AG04450 (cell line): ENCODE measurements at regions not wholly inside any gene's neighbourhood (a gene's known extent, or its start where the extent isn't known, plus 50 kb on each side); places are given as distances from the start of the nearest gene placed in this dataset.

Source experiments
- CTCF ChIA-PET: fragments of 300-600, 350-600 bp; formaldehyde crosslinking; extraction: SDS; loops from one replicate; lab custom pipeline; 2022; ENCODE audit warnings: antibody characterized with exemption, inconsistent platforms; lab: Charles Lee
- POLR2A ChIA-PET: fragments of 350-600 bp; formaldehyde crosslinking; extraction: SDS; loops from one replicate; lab custom pipeline; 2021; ENCODE audit warnings: antibody characterized with exemption, inconsistent platforms; lab: Yijun Ruan, JAX
- DNase-seq: peaks from one replicate; pipeline ENCODE4 v3.0.0-alpha.2; 2011; ENCODE audit warnings: low read depth, low spot score
- H3K27ac ChIP-seq: one replicate; pipeline ENCODE4 v1.5.1; 2012; ENCODE audit warnings: low read depth, low read length, control low read depth
- H3K27me3 ChIP-seq: one replicate; pipeline ENCODE4 v1.6.0; 2012; ENCODE audit warnings: low read length; ENCODE audit not compliant: control insufficient read depth, insufficient read depth
- H3K4me3 ChIP-seq: 2 replicates; pipeline ENCODE4 v1.5.1; 2011; ENCODE audit warnings: mild to moderate bottlenecking, low read depth, low read length, control low read depth
- H3K9me3 ChIP-seq: 2 replicates; pipeline ENCODE4 v1.5.1; 2012; ENCODE audit warnings: low read length; ENCODE audit not compliant: control insufficient read depth, insufficient read depth
- TF ChIP-seq, protein P1 (sequence below): IDR thresholded peaks from 2 replicates; pipeline ENCODE4 v1.5.1; 2011; ENCODE audit warnings: low read depth, low read length, control low read depth, inconsistent platforms

DNA sequence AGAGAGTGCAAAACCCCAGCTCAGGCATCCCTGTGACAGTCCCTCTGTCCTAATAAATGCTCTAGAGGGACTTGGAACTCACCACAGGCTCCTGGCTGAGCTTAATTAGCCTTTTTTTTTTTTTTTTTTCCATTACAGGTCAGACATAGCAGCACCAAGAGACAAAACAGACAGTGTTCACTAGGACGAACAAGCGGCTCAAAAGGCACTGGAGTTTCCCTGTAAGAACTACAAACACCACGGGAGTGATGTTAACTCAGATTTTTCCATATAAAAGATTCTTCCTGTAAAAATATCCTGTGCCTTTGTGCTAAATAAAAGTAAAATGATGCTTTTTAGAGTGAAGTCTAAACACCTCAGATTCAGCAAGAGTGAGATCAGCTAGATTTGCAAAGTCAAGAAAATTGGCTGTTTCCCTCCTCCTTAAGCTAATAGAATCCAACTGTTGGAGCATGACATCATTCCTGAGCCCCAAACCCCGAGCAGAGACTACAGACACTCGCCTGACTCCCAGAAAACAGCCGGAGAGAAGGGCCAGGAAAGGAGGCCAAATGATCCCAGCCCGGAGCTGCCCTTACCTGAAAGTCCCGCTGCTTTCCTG is 101.0 kb upstream of the AKIP1 start:
- H3K27me3 ChIP-seq, result no peaks in the 10 kb centered on the region
- no peaks in the 10 kb centered on the region for H3K9me3 ChIP-seq
- POLR2A ChIA-PET, result interaction anchor here (0.6 to 2.8 kb wide), 13 partner anchors 9 to 150 kb away, joined by 3 to 26 read pairs (median 5); partner anchors contain the start of genes AKIP1, RPL27A and TRIM66
- peak overlapping the region; percentile 78 for H3K4me3 ChIP-seq
- no peak for DNase-seq
- CTCF ChIA-PET, result interaction anchor here (0.6 to 1.9 kb wide), 7 partner anchors 12 to 697 kb away, joined by 3 to 6 read pairs (median 3); no protein-coding TSS in a partner anchor
- H3K27ac ChIP-seq, result peak overlapping the region; percentile 85
- TF ChIP-seq, protein P1, sequence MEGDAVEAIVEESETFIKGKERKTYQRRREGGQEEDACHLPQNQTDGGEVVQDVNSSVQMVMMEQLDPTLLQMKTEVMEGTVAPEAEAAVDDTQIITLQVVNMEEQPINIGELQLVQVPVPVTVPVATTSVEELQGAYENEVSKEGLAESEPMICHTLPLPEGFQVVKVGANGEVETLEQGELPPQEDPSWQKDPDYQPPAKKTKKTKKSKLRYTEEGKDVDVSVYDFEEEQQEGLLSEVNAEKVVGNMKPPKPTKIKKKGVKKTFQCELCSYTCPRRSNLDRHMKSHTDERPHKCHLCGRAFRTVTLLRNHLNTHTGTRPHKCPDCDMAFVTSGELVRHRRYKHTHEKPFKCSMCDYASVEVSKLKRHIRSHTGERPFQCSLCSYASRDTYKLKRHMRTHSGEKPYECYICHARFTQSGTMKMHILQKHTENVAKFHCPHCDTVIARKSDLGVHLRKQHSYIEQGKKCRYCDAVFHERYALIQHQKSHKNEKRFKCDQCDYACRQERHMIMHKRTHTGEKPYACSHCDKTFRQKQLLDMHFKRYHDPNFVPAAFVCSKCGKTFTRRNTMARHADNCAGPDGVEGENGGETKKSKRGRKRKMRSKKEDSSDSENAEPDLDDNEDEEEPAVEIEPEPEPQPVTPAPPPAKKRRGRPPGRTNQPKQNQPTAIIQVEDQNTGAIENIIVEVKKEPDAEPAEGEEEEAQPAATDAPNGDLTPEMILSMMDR, result no peak

DNA sequence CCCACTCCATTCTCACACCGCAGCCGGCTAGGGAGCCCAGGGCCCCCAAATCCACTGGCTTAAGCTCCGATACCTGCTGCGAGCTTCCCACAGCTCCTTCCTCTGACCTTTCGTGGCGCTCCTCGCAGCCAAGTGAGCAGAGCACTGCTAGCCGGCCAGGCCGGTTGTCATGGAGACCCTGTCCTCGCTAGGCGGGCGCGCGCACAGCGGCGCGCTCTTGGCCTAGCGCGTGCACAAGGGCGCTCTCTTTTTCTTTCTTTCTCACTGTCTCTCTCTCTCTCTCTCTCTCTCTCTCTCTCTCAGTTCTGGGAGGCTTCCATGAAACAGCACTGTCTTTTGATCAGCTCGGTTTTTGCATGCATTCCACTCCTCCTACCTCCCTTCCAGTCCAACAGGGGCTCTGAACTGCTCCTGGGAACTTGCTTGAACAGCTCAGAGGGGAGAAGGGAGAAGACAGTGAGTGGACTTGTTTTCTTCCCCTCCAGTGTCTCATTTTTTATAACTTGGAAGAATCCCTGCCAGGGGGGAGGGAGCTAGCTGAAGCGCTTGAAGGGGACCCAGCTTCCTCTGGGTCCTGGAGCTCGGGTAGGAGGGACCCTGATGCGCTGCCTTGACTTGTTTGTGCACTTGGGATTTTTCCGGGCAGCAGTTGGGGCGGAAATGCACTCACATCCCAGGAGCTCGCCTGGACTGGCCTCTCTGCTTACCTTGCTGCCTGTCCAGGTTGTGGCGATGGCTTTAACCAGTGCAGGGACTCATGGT is 100.3 kb upstream of the AKIP1 start:
- DNase-seq, result peak; percentile 61
- CTCF ChIA-PET, result interaction anchor here (0.6 to 1.9 kb wide), 7 partner anchors 12 to 696 kb away, joined by 3 to 6 read pairs (median 3); no protein-coding TSS in a partner anchor

DNA sequence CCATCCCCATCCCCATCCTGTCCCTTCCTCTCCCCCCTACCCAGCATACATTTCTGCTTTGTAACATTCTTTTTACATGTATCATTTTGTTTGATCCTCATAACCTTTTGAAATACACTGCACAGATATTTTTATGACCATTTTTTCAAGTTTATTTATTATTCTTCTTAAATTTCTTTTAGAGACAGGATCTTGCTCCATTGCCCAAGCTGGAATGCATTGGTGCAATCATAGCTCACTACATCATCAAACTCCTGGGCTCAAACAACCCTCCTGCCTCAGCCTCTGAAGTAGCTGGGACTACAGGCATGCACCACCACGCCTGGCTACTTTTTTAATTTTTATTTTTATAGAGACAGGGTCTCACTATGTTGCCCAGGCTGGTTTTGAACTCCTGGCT is 99.4 kb upstream of the AKIP1 start:
- no peak for DNase-seq
- TF ChIP-seq, protein P1, result no peak
- CTCF ChIA-PET, result interaction anchor here (1.4 to 1.9 kb wide), 3 partner anchors 13 to 23 kb away, joined by 3 to 6 read pairs (median 3); no protein-coding TSS in a partner anchor
- Histone ChIP-seq H3K27ac (peak overlapping the region; percentile 85), H3K27me3 (no peaks in the 10 kb centered on the region), H3K4me3 (peak overlapping the region; percentile 78), H3K9me3 (no peaks in the 10 kb centered on the region)
- POLR2A ChIA-PET, result interaction anchor here (0.7 to 2.8 kb wide), 7 partner anchors 34 to 123 kb away, joined by 3 to 26 read pairs (median 6); partner anchors contain the start of gene AKIP1

More for the DNA sequence above, 100.3 kb upstream of the AKIP1 start:
- Histone ChIP-seq H3K4me3 (peak overlapping the region; percentile 78), H3K9me3 (no peaks in the 10 kb centered on the region), H3K27ac (peak overlapping the region; percentile 85), H3K27me3 (no peaks in the 10 kb centered on the region)
- TF ChIP-seq, protein P1, result no peak
- POLR2A ChIA-PET, result interaction anchor here (0.6 to 2.8 kb wide), 19 partner anchors 10 to 149 kb away, joined by 3 to 26 read pairs (median 5); partner anchors contain the start of genes AKIP1, RPL27A and TRIM66

DNA sequence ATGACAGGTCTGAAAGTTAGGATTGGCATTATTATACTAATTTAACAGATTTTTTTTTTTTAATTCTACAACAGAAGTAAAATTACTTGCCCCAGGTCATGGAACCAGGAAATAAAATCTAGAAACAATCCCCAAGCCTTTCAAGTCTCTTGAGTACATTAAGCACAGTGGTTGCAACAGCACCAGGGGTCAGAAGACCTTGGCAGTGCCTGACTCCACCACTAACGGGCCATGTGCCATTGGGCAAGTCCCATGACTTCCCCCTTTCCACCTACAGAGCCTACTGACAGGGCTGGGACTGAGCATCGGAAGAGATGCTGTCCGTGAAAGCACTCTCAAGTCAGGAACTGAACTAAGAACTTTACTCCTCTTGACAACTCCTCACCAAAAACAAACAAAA is 98.6 kb upstream of the AKIP1 start:
- DNase-seq, result no peak
- H3K9me3 ChIP-seq, result no peaks in the 10 kb centered on the region
- CTCF ChIA-PET, result interaction anchor here (1.0 to 2.9 kb wide), 2 partner anchors 14 to 22 kb away, joined by 3 to 12 read pairs; no protein-coding TSS in a partner anchor
- H3K4me3 ChIP-seq, result no peak overlapping the region
- TF ChIP-seq, protein P1, result no peak
- POLR2A ChIA-PET, result no interaction called here
- H3K27me3 ChIP-seq, result no peaks in the 10 kb centered on the region
- no peak overlapping the region for H3K27ac ChIP-seq
